ENCODE measurements at regions not wholly inside any gene's neighbourhood (a gene's known extent, or its start where the extent isn't known, plus 50 kb on each side); places are given as distances from the start of the nearest gene placed in this dataset.

GRCh38 chr1:163443863-163444262 lies 122.1 kb downstream of the NUF2 start:
- TF ChIP-seq CTCF (conservative IDR thresholded peaks at IDR 0.05), result 0 out of 3 replicates have a peak, but pooled peaks have one; percentile 13
- Histone ChIP-seq H4K20me1 (ENCODE audit: control insufficient read depth, insufficient read depth, insufficient read length) (no peaks in the 10 kb centered on the region), H2AFZ (ENCODE audit: low read length) (no peak overlapping the region), H3K79me1 (ENCODE audit: insufficient read depth, low read depth, low read length, poor library complexity, severe bottlenecking) (no peaks in the 10 kb centered on the region), H4K91ac (ENCODE audit: insufficient read length, low read depth, low read length) (no peak overlapping the region), H3K14ac (ENCODE audit: insufficient read depth, low read length) (no peak overlapping the region), H4K5ac (ENCODE audit: insufficient read length, low read depth, low read length) (no peak overlapping the region), H2BK20ac (ENCODE audit: low read depth, low read length, poor library complexity, severe bottlenecking) (peak overlapping the region; percentile 26), H4K8ac (replicated peaks; ENCODE audit: insufficient read length, low read depth, low read length) (no peak overlapping the region), H3K23me2 (ENCODE audit: insufficient read length, low read depth, low read length, poor library complexity, severe bottlenecking) (no peaks in the 10 kb centered on the region), H3K27me3 (ENCODE audit: insufficient read depth, low read length) (no peaks in the 10 kb centered on the region), H3T11ph (ENCODE audit: low read length) (no peak overlapping the region), H3K27ac (ENCODE audit: insufficient read length, low read depth, low read length) (no peak overlapping the region), H3K4me2 (ENCODE audit: insufficient read depth, insufficient read length, low read length) (no peak overlapping the region), H2AK5ac (ENCODE audit: insufficient read length, low read length) (no peak overlapping the region), H3K9me3 (ENCODE audit: control insufficient read depth, low read depth, low read length) (no peaks in the 10 kb centered on the region), H3K23ac (ENCODE audit: insufficient read length, low read depth, low read length) (no peak overlapping the region), H2BK120ac (ENCODE audit: low read depth, low read length, poor library complexity, severe bottlenecking) (no peak overlapping the region), H3K56ac (ENCODE audit: insufficient read length, low read depth, low read length) (no peak overlapping the region), H2BK15ac (ENCODE audit: low read depth, low read length) (no peak overlapping the region), H3K79me2 (ENCODE audit: insufficient read depth, low read length) (no peaks in the 10 kb centered on the region), H2BK5ac (ENCODE audit: insufficient read length, low read length) (no peak overlapping the region), H2BK12ac (ENCODE audit: insufficient read length, low read depth, low read length) (no peak overlapping the region), H3K4me1 (ENCODE audit: insufficient read depth, low read length) (no peaks in the 10 kb centered on the region; the same call in 1 of the 2 replicates), H3K9ac (ENCODE audit: extremely low read depth, insufficient read length, low read length) (no peak overlapping the region), H3K4ac (ENCODE audit: low read depth, low read length) (no peak overlapping the region), H3K18ac (ENCODE audit: insufficient read length, low read depth, low read length) (no peak overlapping the region)
- H3K27ac Mint-ChIP-seq, result peak overlapping the region in 1 of 3 experiments; percentile 4; a peak in 1 of 7 replicates
- H3K4me1 Mint-ChIP-seq, result peaks cover 33 to 44% of the 10 kb centered on the region in 2 experiments
- no peaks in the 10 kb centered on the region for H3K36me3 Mint-ChIP-seq (ENCODE audit: insufficient read depth in 1 of 3, low read depth in 3 of 3)
- H3K4me3 Mint-ChIP-seq, result no peak overlapping the region
- WGBS (ENCODE audit: extremely low coverage, insufficient read length, low lambda C conversion rate), result no CpG with 5 or more reads among the region's 4 CpGs
- H3K9me3 Mint-ChIP-seq, result no peaks in the 10 kb centered on the region
- H3K27me3 Mint-ChIP-seq (ENCODE audit: low read depth), result no peaks in the 10 kb centered on the region
- DNase-seq, result no peak
